ENCODE measurements at regions not wholly inside any gene's neighbourhood (a gene's known extent, or its start where the extent isn't known, plus 50 kb on each side); places are given as distances from the start of the nearest gene placed in this dataset.

GRCh38 chrX:63503541-63503940, 152.4 kb upstream of the SPIN4 start:
- TF ChIP-seq CTCF (IDR thresholded peaks at IDR 0.05; ENCODE audit: control extremely low read depth in 1 of 3, insufficient read depth in 1 of 3, low read depth in 1 of 3, low read length in 3 of 3): no peak
- no peak for TF ChIP-seq RNF2 (IDR thresholded peaks at IDR 0.05; ENCODE audit: borderline replicate concordance, low read depth, low read length, missing control alignments, poor library complexity, severe bottlenecking)
- no peak for TF ChIP-seq POLR2AphosphoS5 (IDR thresholded peaks at IDR 0.05; ENCODE audit: low read depth, low read length)
- TF ChIP-seq HDAC6 (IDR thresholded peaks at IDR 0.05; ENCODE audit: low read depth, low read length): no peak
- TF ChIP-seq SRF (IDR thresholded peaks at IDR 0.05; ENCODE audit: low read depth, low read length): no peak
- no peak for TF ChIP-seq BRCA1 (IDR thresholded peaks at IDR 0.05; ENCODE audit: low read depth, low read length)
